PC-3 (cell line): ENCODE measurements at regions not wholly inside any gene's neighbourhood (a gene's known extent, or its start where the extent isn't known, plus 50 kb on each side); places are given as distances from the start of the nearest gene placed in this dataset.

Source experiments
- EZH2 ChIP-seq: fragments of 300-600 bp; sonication (generic); IDR thresholded peaks from one replicate; pipeline ENCODE4 v1.6.1; 2017; ENCODE audit warnings: antibody characterized with exemption, mild to moderate bottlenecking, low read length; ENCODE audit not compliant: unreplicated experiment
- EZH2phosphoT487 ChIP-seq: fragments of 300-600 bp; sonication (generic); IDR thresholded peaks from 2 replicates; pipeline ENCODE4 v1.6.1; 2018; ENCODE audit warnings: mild to moderate bottlenecking, antibody characterized with exemption, low read length, borderline replicate concordance
- TF ChIP-seq, protein P1 (sequence below): fragments of 300-600 bp; sonication (generic); conservative IDR thresholded peaks from 2 replicates; pipeline ENCODE4 v1.5.1; 2017; ENCODE audit warnings: antibody characterized with exemption, low read depth, mild to moderate bottlenecking, low read length

- TF ChIP-seq, protein P1, sequence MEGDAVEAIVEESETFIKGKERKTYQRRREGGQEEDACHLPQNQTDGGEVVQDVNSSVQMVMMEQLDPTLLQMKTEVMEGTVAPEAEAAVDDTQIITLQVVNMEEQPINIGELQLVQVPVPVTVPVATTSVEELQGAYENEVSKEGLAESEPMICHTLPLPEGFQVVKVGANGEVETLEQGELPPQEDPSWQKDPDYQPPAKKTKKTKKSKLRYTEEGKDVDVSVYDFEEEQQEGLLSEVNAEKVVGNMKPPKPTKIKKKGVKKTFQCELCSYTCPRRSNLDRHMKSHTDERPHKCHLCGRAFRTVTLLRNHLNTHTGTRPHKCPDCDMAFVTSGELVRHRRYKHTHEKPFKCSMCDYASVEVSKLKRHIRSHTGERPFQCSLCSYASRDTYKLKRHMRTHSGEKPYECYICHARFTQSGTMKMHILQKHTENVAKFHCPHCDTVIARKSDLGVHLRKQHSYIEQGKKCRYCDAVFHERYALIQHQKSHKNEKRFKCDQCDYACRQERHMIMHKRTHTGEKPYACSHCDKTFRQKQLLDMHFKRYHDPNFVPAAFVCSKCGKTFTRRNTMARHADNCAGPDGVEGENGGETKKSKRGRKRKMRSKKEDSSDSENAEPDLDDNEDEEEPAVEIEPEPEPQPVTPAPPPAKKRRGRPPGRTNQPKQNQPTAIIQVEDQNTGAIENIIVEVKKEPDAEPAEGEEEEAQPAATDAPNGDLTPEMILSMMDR: no peak
- TF ChIP-seq EZH2: no peak
- TF ChIP-seq EZH2phosphoT487: no peak
Measured at GRCh38 chr16:19963301-19963700, 78.7 kb upstream of the GPRC5B start.
